ENCODE measurements at regions not wholly inside any gene's neighbourhood (a gene's known extent, or its start where the extent isn't known, plus 50 kb on each side); places are given as distances from the start of the nearest gene placed in this dataset.

DNA sequence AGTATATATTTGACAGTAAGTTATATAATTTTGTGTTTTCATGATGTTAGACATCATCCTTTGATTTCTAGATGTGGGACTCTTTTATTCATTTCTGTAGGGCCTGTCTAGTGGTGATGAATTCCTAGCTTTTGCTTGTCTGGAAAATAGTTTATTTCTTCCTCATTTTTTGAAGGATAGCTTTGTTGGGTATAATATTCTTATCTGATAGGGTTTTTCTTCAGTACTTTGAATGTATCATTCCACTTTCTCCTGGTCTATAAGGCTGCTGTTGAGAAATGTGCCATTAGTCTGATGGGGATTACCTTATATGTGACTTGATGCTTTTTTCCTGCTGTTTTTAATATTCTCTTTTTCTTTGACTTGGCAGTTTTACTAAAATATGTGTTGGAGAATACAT lies 1104.5 kb downstream of the FAT4 start:
- TF ChIP-seq TCF4 (CRISPR knock-in tag; IDR thresholded peaks at IDR 0.05; ENCODE audit: borderline replicate concordance), result no peak
- TF ChIP-seq ZFP3 (CRISPR knock-in tag; IDR thresholded peaks at IDR 0.05), result no peak
- TF ChIP-seq, protein P1, sequence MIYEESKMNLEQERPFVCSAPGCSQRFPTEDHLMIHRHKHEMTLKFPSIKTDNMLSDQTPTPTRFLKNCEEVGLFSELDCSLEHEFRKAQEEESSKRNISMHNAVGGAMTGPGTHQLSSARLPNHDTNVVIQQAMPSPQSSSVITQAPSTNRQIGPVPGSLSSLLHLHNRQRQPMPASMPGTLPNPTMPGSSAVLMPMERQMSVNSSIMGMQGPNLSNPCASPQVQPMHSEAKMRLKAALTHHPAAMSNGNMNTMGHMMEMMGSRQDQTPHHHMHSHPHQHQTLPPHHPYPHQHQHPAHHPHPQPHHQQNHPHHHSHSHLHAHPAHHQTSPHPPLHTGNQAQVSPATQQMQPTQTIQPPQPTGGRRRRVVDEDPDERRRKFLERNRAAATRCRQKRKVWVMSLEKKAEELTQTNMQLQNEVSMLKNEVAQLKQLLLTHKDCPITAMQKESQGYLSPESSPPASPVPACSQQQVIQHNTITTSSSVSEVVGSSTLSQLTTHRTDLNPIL (CRISPR knock-in tag; IDR thresholded peaks at IDR 0.05; ENCODE audit: low read depth), result no peak
- TF ChIP-seq ARNTL (CRISPR knock-in tag; IDR thresholded peaks at IDR 0.05; ENCODE audit: borderline replicate concordance, low read depth), result no peak
- TF ChIP-seq, protein P2, sequence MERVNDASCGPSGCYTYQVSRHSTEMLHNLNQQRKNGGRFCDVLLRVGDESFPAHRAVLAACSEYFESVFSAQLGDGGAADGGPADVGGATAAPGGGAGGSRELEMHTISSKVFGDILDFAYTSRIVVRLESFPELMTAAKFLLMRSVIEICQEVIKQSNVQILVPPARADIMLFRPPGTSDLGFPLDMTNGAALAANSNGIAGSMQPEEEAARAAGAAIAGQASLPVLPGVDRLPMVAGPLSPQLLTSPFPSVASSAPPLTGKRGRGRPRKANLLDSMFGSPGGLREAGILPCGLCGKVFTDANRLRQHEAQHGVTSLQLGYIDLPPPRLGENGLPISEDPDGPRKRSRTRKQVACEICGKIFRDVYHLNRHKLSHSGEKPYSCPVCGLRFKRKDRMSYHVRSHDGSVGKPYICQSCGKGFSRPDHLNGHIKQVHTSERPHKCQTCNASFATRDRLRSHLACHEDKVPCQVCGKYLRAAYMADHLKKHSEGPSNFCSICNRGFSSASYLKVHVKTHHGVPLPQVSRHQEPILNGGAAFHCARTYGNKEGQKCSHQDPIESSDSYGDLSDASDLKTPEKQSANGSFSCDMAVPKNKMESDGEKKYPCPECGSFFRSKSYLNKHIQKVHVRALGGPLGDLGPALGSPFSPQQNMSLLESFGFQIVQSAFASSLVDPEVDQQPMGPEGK (CRISPR knock-in tag; IDR thresholded peaks at IDR 0.05; ENCODE audit: borderline replicate concordance), result no peak
- no peak for TF ChIP-seq BACH2 (CRISPR knock-in tag; IDR thresholded peaks at IDR 0.05; ENCODE audit: borderline replicate concordance)
- TF ChIP-seq ZNF8 (CRISPR knock-in tag; IDR thresholded peaks at IDR 0.05), result no peak
- TF ChIP-seq SNAI2 (CRISPR knock-in tag; IDR thresholded peaks at IDR 0.05), result no peak
- no peak for TF ChIP-seq ISL1 (CRISPR knock-in tag; IDR thresholded peaks at IDR 0.05)
